ENCODE measurements at regions not wholly inside any gene's neighbourhood (a gene's known extent, or its start where the extent isn't known, plus 50 kb on each side); places are given as distances from the start of the nearest gene placed in this dataset.

DNA sequence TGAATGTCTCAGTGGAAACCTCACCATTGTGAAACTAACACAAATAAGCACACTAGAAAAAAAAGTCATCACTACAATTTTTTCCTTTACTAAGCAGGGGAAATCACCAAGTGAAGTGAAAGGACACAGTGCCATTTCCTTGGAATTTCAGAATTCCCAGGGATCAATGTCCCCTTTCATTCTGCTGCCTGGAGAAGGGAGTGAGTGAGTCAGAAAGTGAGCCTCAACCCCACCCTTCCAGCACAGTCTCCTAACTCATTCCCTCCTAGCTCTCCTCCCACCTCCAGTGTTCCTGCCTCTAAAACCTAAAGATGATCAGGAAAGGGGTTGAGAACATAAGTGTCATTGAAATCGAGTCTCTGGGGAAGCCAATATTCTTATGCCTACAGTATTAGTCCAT lies 608.5 kb downstream of the RNF144A start:
- no peak for TF ChIP-seq FOXP2 (optimal IDR thresholded peaks at IDR 0.05; ENCODE audit: borderline replicate concordance, extremely low read depth, extremely low read length, insufficient read depth)
- no peak for TF ChIP-seq TAF1 (IDR thresholded peaks at IDR 0.05; ENCODE audit: borderline replicate concordance, insufficient read depth, low read length)
- TF ChIP-seq REST (IDR thresholded peaks at IDR 0.05; ENCODE audit: insufficient read depth in 1 of 2, low read depth in 2 of 2, low read length in 2 of 2), result no peak
- TF ChIP-seq POLR2AphosphoS5 (IDR thresholded peaks at IDR 0.05; ENCODE audit: low read depth, low read length), result no peak
- no peak for TF ChIP-seq SIN3A (IDR thresholded peaks at IDR 0.05; ENCODE audit: borderline replicate concordance, insufficient read depth, low read length)

DNA sequence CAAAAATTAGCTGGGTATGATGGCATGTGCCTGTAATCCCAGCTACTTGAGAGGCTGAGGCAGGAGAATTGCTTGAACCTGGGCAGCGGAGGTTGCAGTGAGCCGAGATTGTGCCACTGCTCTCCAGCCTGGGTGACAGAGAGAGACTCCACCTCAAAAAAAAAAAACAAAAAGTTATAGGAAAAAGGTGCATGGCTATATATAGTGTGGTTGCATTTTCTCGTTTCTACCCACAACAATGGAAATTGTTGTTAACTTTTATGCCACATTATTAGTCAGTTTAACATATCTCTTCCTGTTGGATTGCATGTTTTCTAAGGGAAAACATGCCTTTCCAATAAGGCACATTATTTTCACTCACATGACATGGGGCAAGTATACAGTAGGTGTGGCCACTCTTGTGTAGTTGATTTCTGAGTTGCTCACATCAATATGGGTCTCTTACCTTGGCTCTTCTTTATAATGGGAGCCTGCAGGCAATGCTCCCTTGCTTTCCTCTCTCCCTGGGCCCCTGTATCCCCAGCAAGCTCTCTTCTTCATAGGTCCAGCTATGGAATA lies 610.0 kb downstream of the RNF144A start:
- TF ChIP-seq TAF1 (IDR thresholded peaks at IDR 0.05; ENCODE audit: borderline replicate concordance, insufficient read depth, low read length) (no peak), POLR2AphosphoS5 (IDR thresholded peaks at IDR 0.05; ENCODE audit: low read depth, low read length) (no peak), REST (IDR thresholded peaks at IDR 0.05; ENCODE audit: insufficient read depth in 1 of 2, low read depth in 2 of 2, low read length in 2 of 2) (no peak), SIN3A (IDR thresholded peaks at IDR 0.05; ENCODE audit: borderline replicate concordance, insufficient read depth, low read length) (no peak), FOXP2 (optimal IDR thresholded peaks at IDR 0.05; ENCODE audit: borderline replicate concordance, extremely low read depth, extremely low read length, insufficient read depth) (no peak)

DNA sequence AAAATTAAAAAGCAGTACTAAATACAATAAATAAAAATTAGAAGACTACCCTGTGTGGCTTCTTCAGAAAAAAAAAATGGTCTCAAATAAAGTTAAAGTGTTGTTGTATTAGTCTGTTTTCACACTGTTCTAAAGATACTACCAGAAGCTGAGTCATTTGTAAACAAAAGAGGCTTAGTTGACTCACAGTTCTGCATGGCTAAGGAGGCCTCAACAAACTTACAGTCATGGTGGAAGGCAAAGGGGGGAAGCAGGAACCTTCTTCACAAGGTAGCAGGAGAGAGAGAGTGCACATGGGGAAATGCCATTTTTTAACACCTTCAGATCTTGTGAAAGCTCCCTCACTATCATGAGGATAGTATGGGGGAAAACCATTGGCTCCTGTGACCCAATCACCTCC lies 612.8 kb downstream of the RNF144A start:
- TF ChIP-seq REST (IDR thresholded peaks at IDR 0.05; ENCODE audit: insufficient read depth in 1 of 2, low read depth in 2 of 2, low read length in 2 of 2), result no peak

DNA sequence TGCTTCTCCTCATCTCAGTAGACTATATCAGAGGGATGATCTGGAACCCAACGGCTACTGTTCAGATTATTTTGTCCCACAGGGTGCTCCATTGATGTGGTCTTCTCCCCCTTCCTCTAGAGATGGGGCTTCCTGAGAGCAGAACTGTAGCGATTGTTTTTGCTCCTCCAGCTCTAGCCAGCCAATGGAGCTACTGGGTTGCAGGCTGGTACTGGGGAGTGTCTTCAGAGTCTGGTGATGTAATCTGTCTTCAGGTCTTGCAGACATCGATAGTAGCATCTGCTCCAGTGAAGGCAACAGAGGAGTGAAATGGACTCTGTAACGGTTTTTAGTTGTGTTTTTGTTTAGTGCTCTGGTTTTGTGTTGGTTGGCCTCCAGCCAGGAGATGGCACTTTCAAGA lies 621.9 kb downstream of the RNF144A start:
- TF ChIP-seq REST (IDR thresholded peaks at IDR 0.05; ENCODE audit: insufficient read depth in 1 of 2, low read depth in 2 of 2, low read length in 2 of 2), result no peak
- TF ChIP-seq SIN3A (IDR thresholded peaks at IDR 0.05; ENCODE audit: borderline replicate concordance, insufficient read depth, low read length), result no peak
- no peak for TF ChIP-seq TAF1 (IDR thresholded peaks at IDR 0.05; ENCODE audit: borderline replicate concordance, insufficient read depth, low read length)
- no peak for TF ChIP-seq FOXP2 (optimal IDR thresholded peaks at IDR 0.05; ENCODE audit: borderline replicate concordance, extremely low read depth, extremely low read length, insufficient read depth)

DNA sequence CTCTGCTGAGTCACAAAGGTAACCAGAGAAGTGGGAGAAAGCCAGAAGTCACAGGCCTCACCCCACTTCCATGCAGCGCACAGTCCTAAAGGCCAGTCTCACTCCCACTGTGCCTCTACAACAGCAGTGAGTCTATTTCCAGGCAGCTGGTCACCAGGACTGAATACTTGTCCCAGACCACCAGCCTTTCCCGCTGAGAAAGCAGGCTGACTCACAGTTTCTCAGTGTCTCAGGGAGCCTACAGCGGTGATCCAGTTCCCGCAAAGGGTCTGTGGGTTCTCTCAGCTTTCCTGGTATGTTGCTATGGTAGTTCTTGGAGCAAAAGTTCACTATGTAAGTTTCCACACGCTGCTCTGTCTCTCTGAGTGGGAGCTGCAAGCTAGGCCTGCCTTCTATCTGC lies 622.5 kb downstream of the RNF144A start:
- TF ChIP-seq POLR2AphosphoS5 (IDR thresholded peaks at IDR 0.05; ENCODE audit: low read depth, low read length) (no peak), REST (IDR thresholded peaks at IDR 0.05; ENCODE audit: insufficient read depth in 1 of 2, low read depth in 2 of 2, low read length in 2 of 2) (no peak), TAF1 (IDR thresholded peaks at IDR 0.05; ENCODE audit: borderline replicate concordance, insufficient read depth, low read length) (no peak), FOXP2 (optimal IDR thresholded peaks at IDR 0.05; ENCODE audit: borderline replicate concordance, extremely low read depth, extremely low read length, insufficient read depth) (no peak), SIN3A (IDR thresholded peaks at IDR 0.05; ENCODE audit: borderline replicate concordance, insufficient read depth, low read length) (no peak)
